Lung (tissue), 11 donors: ENCODE measurements at regions not wholly inside any gene's neighbourhood (a gene's known extent, or its start where the extent isn't known, plus 50 kb on each side); places are given as distances from the start of the nearest gene placed in this dataset.

Experiments
- ATAC-seq: fragments of 200-7000 bp; cut with Tn5 transposase; one replicate; pipeline ENCODE4 v1.9.1; 2020; ENCODE audit warnings: moderate number of reproducible peaks; ENCODE audit not compliant: insufficient read depth, low FRiP score
- DNase-seq, 3 donors: peaks; one replicate each; pipeline ENCODE4 v3.0.0-alpha.2; 2013 to 2017
- H3K27ac ChIP-seq, 2 donors: one replicate each; pipeline ENCODE4 v1.5.1; 2013; ENCODE audit warnings: mild to moderate bottlenecking in 2 of 2, moderate library complexity in 2 of 2, control low read depth in 1 of 2, inconsistent platforms in 1 of 2, low read depth in 1 of 2, low read length in 1 of 2
- H3K27me3 ChIP-seq, 3 donors: one replicate each; pipeline ENCODE4 v1.5.1; 2013; ENCODE audit warnings: low read length in 2 of 3; ENCODE audit not compliant: control insufficient read depth in 3 of 3, insufficient read depth in 3 of 3
- H3K36me3 ChIP-seq, 4 donors: one replicate each; pipeline ENCODE4 v1.5.1; 2013; ENCODE audit warnings: low read length in 4 of 4, mild to moderate bottlenecking in 1 of 4, moderate library complexity in 1 of 4; ENCODE audit not compliant: control insufficient read depth in 4 of 4, insufficient read depth in 4 of 4
- H3K4me1 ChIP-seq, 5 donors: one replicate each; pipeline ENCODE4 v1.5.1; 2013; ENCODE audit warnings: low read length in 5 of 5, mild to moderate bottlenecking in 2 of 5, moderate library complexity in 1 of 5; ENCODE audit not compliant: control insufficient read depth in 5 of 5, insufficient read depth in 5 of 5
- H3K4me3 ChIP-seq: one replicate; pipeline ENCODE4 v1.5.1; 2013; ENCODE audit warnings: mild to moderate bottlenecking, control low read depth, moderate library complexity
- H3K9ac ChIP-seq, 2 donors: one replicate each; pipeline ENCODE4 v1.5.1; 2013; ENCODE audit warnings: low read length in 2 of 2, control low read depth in 1 of 2; ENCODE audit not compliant: insufficient read depth in 1 of 2
- H3K9me3 ChIP-seq, 4 donors: one replicate each; pipeline ENCODE4 v1.5.1; 2013; ENCODE audit warnings: low read length in 3 of 4, mild to moderate bottlenecking in 1 of 4, moderate library complexity in 1 of 4; ENCODE audit not compliant: control insufficient read depth in 4 of 4, insufficient read depth in 3 of 4
- CTCF ChIP-seq: IDR thresholded peaks from 2 replicates; pipeline ENCODE4 v1.5.1; 2012; ENCODE audit warnings: mild to moderate bottlenecking; ENCODE audit errors: control extremely low read depth, extremely low read depth
- WGBS, 2 donors: extraction: QIAGEN DNeasy Blood & Tissue Kit; methylation state at CpG; one replicate each; pipeline ENCODE4 v1.1.7; 2013; 5-methylcytosine and 5-hydroxymethylcytosine counted together
- donor health status: control.
- donor health status: control.
- donor health status: Bipolar disorder and iron deficiency.
- donor health status: healthy.
- donor health status: DM: yes; HTN: yes; CAD: no.

GRCh38 chrX:116384406-116384954 lies 51.9 kb upstream of the SLC6A14 start:
- Histone ChIP-seq H3K27ac (no peak overlapping the region), H3K27me3 (peaks cover 0 to 12% (median 7%) of the 10 kb centered on the region in 3 donors), H3K9me3 (no peaks in the 10 kb centered on the region), H3K9ac (no peak overlapping the region), H3K4me3 (no peak overlapping the region), H3K4me1 (no peaks in the 10 kb centered on the region), H3K36me3 (no peaks in the 10 kb centered on the region)
- no peak for TF ChIP-seq CTCF
- no peak for ATAC-seq
- 62 to 64% methylated on average over 3 of the region's 3 CpGs for WGBS, 2 donors
- DNase-seq: no peak
